ENCODE measurements at regions not wholly inside any gene's neighbourhood (a gene's known extent, or its start where the extent isn't known, plus 50 kb on each side); places are given as distances from the start of the nearest gene placed in this dataset.

DNA sequence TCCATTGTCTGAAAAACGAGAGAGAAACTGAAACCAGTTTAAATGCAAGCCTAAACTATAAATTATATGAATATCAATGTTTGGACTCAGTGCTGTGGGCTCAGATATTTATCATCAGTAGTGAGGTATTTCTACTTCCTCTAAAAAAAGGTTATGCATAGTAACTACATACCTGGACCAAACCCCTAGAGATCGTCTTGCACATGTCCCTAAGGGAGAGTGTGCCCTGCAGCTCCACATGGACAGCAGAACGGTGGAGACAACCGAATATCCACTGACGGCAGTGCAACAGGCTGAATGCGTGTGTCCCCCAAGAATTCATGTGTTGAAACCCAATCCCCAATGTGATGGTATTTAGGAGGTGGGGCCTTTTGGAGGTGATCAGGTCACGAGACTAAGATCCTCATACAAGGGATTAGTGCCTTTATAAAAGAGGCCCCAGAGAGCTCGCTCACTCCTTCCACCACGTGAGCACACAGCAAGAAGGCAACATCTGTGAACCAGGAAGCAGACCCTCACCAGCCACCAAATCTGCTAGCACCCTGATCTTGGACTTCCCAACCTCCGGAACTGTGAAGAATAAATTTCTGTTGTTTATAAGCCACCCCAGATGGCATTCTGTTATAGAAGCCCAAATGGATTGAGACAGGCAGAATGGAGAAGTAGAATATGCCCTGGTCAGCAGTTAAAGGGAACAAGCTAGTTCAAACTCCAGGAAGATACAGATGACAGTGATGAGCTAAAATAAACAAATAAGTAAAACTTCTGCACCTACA is 208.4 kb downstream of the ANAPC1 start:
- peak; percentile 53 to 62 for DNase-seq

DNA sequence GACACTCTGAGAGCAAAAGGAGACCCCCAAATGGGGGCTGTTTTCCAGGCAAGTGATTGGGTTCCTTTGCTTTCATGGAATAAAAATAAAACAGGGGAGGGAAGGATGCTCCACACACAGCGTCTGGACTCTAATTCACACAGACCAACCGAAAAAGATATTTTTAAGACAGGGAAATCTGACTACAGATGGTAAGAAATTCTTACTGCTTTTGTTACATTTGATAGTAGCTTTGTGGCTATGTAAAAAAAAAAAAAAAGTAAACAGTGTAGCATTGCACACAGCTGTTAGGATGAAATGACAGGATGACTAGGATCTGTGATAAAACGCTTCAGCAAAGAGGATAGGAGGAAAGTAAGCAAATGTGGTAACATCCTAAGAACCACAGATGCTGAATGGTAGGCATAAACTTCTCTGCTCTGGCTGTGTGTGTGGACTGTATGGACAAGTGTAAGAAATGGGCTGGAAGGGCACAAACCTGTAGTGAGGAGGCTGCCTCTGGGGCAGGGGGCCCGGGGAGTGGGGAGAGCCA is 207.6 kb downstream of the ANAPC1 start:
- no peak for DNase-seq

DNA sequence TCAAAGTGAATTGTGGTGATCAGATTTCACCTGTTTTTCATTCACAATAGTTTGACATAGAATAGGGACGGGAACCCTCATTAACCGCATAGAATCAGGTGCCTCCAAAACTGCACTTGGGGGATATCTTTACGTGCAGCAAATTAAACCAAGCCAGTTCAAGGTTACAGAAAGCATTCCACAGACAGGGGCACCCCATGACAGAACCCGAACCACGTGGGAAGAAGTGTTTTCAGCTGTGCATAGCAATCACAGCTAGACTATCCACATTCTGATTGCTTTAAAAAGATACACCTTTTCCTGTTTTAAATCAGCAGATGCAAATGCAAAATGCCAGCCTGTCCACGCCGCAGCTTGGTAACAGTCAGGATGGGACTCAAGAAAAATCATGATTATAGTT is 205.8 kb downstream of the ANAPC1 start:
- no peak for DNase-seq

DNA sequence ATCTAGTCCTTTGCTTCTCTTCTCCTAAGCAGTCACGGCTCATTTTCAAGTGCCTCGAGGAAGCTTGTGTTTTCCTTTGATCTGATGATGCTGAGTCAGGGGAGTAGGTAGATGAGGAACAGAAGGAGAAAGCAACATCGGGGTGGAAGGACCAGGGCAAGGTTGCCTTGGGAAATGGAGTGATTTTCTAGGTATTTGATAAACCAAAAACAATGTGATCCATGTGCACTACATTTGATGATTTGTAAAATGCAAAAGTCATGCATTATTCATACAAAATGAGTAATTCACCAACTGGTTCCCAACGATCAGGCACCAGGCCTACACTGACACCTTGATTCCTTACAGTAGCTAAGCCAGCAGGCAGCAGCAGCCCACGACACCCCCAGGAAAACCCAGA is 205.3 kb downstream of the ANAPC1 start:
- DNase-seq, result peak in 1 of 2 donors; percentile 22

GRCh38 chr2:111679202-111679601 is 204.8 kb downstream of the ANAPC1 start:
- peak; percentile 79 to 90 for DNase-seq

DNA sequence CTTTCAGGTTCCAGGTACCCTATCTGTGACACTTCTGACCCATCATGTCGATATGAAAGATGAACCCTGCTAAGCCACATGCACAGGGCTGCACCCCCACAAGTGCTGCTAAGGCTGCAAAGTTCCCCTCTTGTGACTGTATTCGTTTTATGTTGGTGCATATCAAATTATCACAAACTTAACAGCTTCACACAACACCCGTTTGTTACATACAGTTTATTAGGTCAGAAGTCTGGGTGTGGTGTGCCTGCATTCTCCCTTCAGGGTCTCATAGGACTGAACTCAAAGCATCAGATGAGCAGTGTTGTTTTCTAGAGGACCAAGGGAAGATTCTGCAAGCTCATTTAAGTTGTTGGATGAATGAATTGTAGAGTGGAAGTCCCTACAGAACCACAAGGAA is 199.4 kb downstream of the ANAPC1 start:
- no peak for DNase-seq

GRCh38 chr2:111685342-111685741 is 198.7 kb downstream of the ANAPC1 start:
- no peak for DNase-seq

- DNase-seq, result no peak
Measured at GRCh38 chr2:111686994-111687393, 197.0 kb downstream of the ANAPC1 start.

GRCh38 chr2:111687911-111688310 is 196.1 kb downstream of the ANAPC1 start:
- DNase-seq, result no peak

- no peak for DNase-seq
Measured at GRCh38 chr2:111688482-111688881, 195.5 kb downstream of the ANAPC1 start.

GRCh38 chr2:111689174-111689573 is 194.8 kb downstream of the ANAPC1 start:
- no peak for DNase-seq

DNA sequence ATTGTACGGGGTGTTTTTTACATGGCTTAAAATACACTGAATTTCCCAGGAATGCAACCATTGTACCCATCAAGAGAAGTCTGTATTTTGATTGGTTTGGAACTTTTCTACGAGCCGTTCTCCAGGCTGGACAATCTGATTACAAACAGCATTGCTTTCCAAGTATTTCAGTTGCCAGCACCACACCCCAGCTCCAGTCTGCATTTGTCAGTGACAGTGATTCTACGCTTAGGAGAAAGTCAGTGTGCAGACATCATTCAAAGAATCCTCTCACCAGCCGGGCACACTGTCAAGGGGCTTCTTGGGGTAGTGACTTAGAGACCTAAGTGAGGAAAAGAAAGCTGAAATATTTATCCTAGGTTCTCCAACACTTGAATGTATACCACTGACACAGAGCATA is 194.1 kb downstream of the ANAPC1 start:
- DNase-seq, result no peak

GRCh38 chr2:111691164-111691875 is 192.7 kb downstream of the ANAPC1 start:
- no peak for DNase-seq

DNA sequence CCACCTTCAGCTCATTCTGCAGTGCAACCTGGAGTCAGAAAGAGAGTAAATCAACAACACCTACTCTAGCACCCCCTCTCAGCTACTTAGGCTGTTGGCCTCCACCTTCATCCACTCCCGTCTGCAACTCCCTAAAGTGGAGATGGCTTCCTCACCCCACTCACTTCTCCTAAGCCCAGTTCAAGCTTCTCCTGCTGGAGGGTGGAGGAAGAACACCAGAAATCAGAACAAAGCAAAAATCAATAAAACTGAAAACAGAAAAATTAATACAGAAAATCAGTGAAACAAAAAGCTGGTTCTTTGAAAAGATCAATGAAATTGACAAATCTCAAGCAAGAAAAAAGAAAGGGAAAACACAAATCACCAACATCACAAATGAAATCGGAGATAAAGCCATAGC is 191.7 kb downstream of the ANAPC1 start:
- no peak for DNase-seq

DNA sequence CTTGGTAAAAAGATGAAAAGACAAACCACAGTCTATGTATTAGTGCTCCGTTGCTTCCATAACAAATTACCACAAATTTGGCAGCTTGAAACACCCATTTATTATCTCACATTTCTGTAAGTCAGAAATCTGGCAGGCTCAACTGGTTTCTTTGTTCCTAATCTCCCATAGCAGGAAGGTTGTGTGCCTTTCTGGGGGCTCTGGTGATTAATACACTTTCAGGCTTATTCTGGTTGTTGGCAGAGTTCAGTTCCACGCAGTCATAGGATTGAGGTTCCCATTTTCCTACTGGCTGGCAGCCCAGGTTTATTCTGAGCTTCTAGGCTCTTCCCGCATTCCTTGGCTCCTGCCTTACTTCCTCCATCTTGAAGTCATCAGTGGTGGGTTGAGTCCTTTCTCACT is 189.3 kb downstream of the ANAPC1 start:
- DNase-seq, result peak in 1 of 2 donors; percentile 29

GRCh38 chr2:111695441-111696007 is 188.5 kb downstream of the ANAPC1 start:
- DNase-seq, result no peak

- DNase-seq, result no peak
Measured at GRCh38 chr2:111696226-111696625, 187.8 kb downstream of the ANAPC1 start.

GRCh38 chr2:111697560-111697959 is 186.4 kb downstream of the ANAPC1 start:
- peak in 1 of 2 donors; percentile 38 for DNase-seq

DNA sequence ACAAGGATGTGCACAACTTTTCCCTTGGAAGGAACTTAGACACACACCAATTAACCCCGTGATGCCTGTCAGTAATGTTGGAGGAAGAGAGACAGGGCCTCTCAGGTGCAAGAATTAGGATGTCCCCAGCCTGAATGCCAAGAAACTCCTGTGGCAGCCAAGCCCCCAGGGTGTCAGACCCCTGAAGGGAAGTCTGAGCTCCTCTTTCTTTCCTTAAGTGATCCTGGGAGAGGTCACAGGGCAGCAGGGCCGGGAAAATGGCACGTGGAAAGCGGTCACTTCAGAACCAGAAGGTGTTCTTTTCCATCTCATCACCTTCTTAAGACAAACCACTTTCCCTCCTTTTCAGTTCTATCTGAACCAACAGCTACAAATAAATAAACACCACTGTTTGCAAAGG is 185.9 kb downstream of the ANAPC1 start:
- DNase-seq, result no peak

DNA sequence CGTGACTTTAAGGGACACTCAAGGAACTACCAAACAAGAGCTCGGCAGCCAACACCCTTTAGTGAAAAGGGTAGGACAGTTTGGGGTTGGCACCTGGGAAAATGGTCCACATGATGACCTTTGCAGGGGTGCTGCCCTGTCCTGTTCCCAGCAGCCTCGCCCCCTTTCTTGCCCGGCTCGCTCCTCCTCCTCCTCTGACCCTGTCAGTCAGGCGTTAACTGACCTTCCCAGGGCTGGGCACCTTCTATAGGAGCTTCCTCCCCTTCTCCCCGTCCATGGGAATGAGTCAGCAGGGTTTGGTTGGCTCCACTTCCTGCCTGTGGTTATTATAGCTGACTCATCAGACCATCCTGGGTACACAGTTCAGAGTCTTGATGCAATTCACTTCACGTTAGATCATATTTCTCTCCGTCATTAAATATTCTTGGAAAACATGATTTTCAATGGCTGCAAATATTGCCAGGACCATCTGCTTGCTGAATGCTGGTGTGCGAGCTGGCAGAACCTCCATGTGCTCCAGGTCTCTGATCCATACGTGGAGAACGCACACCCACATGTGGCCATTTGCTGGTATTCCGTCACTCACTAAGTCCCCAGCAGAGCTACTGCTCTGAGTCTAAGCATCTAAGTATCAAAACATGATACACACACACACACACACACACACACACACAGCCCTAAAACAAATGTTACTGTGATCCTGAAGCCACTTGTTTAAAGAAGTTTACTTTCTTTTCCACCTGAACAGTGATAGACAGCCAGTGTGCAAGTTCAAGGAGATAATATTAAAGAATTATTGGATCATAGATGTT is 185.0 kb downstream of the ANAPC1 start:
- peak; percentile 91 to 95 for DNase-seq

GRCh38 chr2:111701266-111701665 is 182.7 kb downstream of the ANAPC1 start:
- no peak for DNase-seq

DNA sequence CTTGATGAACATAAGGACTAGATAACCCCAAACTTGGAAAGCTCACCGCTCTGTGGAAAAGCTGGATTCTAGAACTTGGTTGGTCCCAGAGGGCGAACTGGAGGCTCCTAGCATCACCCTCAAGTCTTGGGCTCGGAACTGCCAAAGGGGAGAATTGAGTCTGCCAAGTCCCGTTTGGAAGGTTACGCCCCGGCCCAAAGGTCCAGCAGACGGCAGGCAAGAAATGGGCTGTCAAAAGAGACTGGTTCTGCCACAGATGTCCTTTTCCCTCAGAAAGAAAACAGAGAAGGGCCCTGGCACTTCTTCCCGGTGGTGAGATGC is 182.2 kb downstream of the ANAPC1 start:
- DNase-seq, result no peak

Measured in inflammatory macrophage (primary cell).